Kidney (tissue), 13 donors: ENCODE measurements at regions not wholly inside any gene's neighbourhood (a gene's known extent, or its start where the extent isn't known, plus 50 kb on each side); places are given as distances from the start of the nearest gene placed in this dataset.

ENCODE experiments used
- DNase-seq, 5 donors: peaks; one replicate each; pipeline ENCODE4 v3.0.0-alpha.2; 2013 to 2020
- FAIRE-seq: peaks from 2 replicates; lab custom pipeline; 2012; peaks lifted over from hg19 to GRCh38; lab: Jason Lieb, UNC
- H3K27ac ChIP-seq, 2 donors: one replicate each; pipeline ENCODE4 v1.7.0; 2013; ENCODE audit warnings: low read depth in 2 of 2, low read length in 2 of 2, inconsistent platforms in 1 of 2
- H3K27me3 ChIP-seq: one replicate; pipeline ENCODE4 v1.7.1; 2013; ENCODE audit warnings: low read length, inconsistent platforms; ENCODE audit not compliant: control insufficient read depth, insufficient read depth
- H3K36me3 ChIP-seq, 3 donors: one replicate each; pipeline versions ENCODE4 v1.7.0 to v1.7.1; 2013; ENCODE audit warnings: low read length in 3 of 3, control low read depth in 1 of 3, inconsistent platforms in 1 of 3; ENCODE audit not compliant: insufficient read depth in 3 of 3, control insufficient read depth in 2 of 3
- H3K4me1 ChIP-seq, 3 donors: one replicate each; pipeline versions ENCODE4 v1.7.0 to v1.7.1; 2013; ENCODE audit warnings: low read length in 3 of 3, inconsistent platforms in 1 of 3, low read depth in 1 of 3; ENCODE audit not compliant: control insufficient read depth in 2 of 3, insufficient read depth in 2 of 3
- H3K4me3 ChIP-seq, 3 donors: one replicate each; pipeline versions ENCODE4 v1.7.0 to v1.8.1; 2013; ENCODE audit warnings: low read length in 3 of 3, control low read depth in 1 of 3, inconsistent platforms in 1 of 3
- H3K9ac ChIP-seq, 3 donors: one replicate each; pipeline versions ENCODE4 v1.7.0 to v1.7.1; 2013; ENCODE audit warnings: low read length in 3 of 3, control low read depth in 1 of 3, inconsistent platforms in 1 of 3
- H3K9me3 ChIP-seq, 3 donors: one replicate each; pipeline versions ENCODE4 v1.7.0 to v1.7.1; 2013; ENCODE audit warnings: low read length in 3 of 3, control low read depth in 1 of 3, inconsistent platforms in 1 of 3; ENCODE audit not compliant: control insufficient read depth in 2 of 3, insufficient read depth in 1 of 3
- intact Hi-C: fragments of 100-400 bp; cut with DNase I; formaldehyde crosslinking; loops from one replicate; pipeline ENCODE4 v1.11.1; 2022
- TF ChIP-seq, protein P1 (sequence below): IDR thresholded peaks from 3 replicates; pipeline ENCODE4 v1.5.1; 2012; ENCODE audit warnings: mild to moderate bottlenecking, moderate library complexity, borderline replicate concordance; ENCODE audit not compliant: insufficient read depth; ENCODE audit errors: extremely low read depth
- donor health status: control.
- donor health status: control.
- donor health status: control.
- donor health status: control.
- donor health status: control.
- donor health status: DM: yes; HTN: yes; CAD: no.
- donor health status: Normal renal cell carcinoma (clear cell type).

DNA sequence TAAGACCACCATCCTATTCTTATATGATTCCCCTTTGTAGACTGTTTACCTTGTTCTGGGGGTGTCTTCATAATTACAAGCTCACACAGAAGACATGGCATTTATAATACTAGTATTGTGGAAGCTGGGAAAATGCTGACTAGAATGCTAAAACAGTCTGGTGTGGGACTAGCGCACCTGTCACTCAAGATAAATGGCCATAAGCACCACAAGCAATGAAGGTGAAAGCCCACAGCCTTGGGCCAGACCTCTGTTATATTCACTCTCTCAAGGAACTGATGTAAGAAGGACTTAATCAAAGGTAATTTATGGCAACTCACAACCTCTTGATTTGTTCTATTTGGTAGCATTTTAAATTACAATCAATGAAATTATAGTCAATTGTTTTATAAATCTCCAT lies 721.5 kb downstream of the SEMA5A start:
- TF ChIP-seq, protein P1, sequence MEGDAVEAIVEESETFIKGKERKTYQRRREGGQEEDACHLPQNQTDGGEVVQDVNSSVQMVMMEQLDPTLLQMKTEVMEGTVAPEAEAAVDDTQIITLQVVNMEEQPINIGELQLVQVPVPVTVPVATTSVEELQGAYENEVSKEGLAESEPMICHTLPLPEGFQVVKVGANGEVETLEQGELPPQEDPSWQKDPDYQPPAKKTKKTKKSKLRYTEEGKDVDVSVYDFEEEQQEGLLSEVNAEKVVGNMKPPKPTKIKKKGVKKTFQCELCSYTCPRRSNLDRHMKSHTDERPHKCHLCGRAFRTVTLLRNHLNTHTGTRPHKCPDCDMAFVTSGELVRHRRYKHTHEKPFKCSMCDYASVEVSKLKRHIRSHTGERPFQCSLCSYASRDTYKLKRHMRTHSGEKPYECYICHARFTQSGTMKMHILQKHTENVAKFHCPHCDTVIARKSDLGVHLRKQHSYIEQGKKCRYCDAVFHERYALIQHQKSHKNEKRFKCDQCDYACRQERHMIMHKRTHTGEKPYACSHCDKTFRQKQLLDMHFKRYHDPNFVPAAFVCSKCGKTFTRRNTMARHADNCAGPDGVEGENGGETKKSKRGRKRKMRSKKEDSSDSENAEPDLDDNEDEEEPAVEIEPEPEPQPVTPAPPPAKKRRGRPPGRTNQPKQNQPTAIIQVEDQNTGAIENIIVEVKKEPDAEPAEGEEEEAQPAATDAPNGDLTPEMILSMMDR: no peak
- Histone ChIP-seq H3K4me3 (no peak overlapping the region), H3K27ac (no peak overlapping the region), H3K27me3 (no peaks in the 10 kb centered on the region), H3K9ac (no peak overlapping the region), H3K36me3 (no peaks in the 10 kb centered on the region), H3K4me1 (no peaks in the 10 kb centered on the region), H3K9me3 (no peaks in the 10 kb centered on the region)
- no peak for FAIRE-seq
- DNase-seq: no peak
- intact Hi-C loops: no loop called here

DNA sequence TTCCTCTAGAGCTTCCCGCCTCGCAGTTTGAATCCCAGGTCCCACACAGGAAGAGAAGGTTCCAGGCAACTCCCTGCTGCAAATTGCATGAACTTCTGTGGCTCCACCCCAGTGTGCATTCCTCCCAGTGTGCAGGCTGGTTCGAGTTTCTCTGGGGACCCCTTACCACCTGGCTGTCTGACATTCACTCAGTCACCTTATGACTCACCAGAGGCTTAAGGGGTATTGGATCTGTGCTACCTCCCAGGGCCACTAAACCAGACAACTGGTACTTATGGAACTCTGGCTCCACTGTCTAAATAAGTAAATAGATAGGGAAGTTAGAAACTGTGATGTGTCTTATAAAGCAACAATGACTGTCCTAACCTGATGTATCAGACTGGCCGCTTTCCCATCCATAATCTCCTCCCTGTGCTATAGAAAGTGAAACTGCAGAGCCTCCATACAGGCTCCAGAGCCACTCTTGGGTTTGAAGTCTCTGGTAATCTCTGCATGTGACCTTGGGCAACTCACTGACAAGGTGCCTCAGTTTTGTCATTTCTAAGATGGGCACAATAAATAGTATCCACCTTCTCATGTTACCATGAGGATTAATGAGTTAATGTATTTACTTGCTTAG lies 720.6 kb downstream of the SEMA5A start:
- intact Hi-C loops: no loop called here
- Histone ChIP-seq H3K27ac (no peak overlapping the region), H3K4me3 (no peak overlapping the region), H3K4me1 (no peaks in the 10 kb centered on the region), H3K36me3 (no peaks in the 10 kb centered on the region), H3K9ac (no peak overlapping the region), H3K27me3 (no peaks in the 10 kb centered on the region), H3K9me3 (no peaks in the 10 kb centered on the region)
- TF ChIP-seq, protein P1: no peak
- DNase-seq (no peak), FAIRE-seq (no peak)

DNA sequence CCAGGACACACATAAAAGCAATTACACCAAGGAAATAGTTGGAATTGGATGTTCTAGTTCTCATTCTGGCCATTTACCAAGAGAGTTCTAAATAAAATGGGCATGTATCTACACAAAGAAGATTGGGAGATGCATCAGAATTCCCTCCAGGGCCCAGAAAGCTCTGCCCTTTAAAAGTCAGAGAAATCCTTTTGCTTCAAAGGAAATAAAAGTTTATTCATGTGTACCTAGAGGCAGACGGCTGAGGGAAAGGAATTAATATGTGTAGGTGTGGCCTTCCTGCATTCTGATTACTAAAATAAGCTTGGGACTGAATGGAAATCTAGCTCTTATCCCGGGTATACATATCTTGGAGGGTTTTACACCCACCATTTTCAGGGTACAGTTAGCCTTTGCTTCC lies 719.4 kb downstream of the SEMA5A start:
- no peaks in the 10 kb centered on the region for H3K4me1 ChIP-seq
- TF ChIP-seq, protein P1: no peak
- DNase-seq (no peak), FAIRE-seq (no peak)
- H3K9me3 ChIP-seq: no peaks in the 10 kb centered on the region
- H3K9ac ChIP-seq: no peak overlapping the region
- no peaks in the 10 kb centered on the region for H3K36me3 ChIP-seq
- intact Hi-C loops: no loop called here
- H3K27me3 ChIP-seq: no peaks in the 10 kb centered on the region
- no peak overlapping the region for H3K27ac ChIP-seq
- no peak overlapping the region for H3K4me3 ChIP-seq

DNA sequence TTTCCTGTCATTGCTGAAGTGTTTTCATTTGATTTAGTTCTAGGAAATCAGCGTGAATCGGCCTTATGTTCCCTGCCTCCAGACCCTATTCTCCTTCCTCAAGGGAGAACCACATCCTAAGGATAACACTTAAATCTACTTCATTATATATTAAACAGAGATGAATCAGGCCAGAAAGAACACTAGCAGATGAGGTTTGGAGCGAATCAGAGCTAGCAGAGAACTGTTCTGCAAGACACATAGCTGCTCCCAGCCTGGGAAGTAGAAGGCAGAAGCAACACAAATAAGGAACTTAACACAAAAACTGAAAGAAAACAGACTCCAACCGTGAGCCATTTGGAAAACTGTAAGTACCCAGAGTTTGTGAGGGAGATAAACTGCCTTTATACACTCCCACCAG lies 718.2 kb downstream of the SEMA5A start:
- no peaks in the 10 kb centered on the region for H3K4me1 ChIP-seq
- DNase-seq (no peak), FAIRE-seq (no peak)
- TF ChIP-seq, protein P1: no peak
- H3K27ac ChIP-seq: no peak overlapping the region
- H3K9me3 ChIP-seq: no peaks in the 10 kb centered on the region
- H3K9ac ChIP-seq: no peak overlapping the region
- H3K4me3 ChIP-seq: no peak overlapping the region
- H3K27me3 ChIP-seq: no peaks in the 10 kb centered on the region
- H3K36me3 ChIP-seq: no peaks in the 10 kb centered on the region
- intact Hi-C loops: no loop called here
